GM12891 (cell line): ENCODE measurements at regions not wholly inside any gene's neighbourhood (a gene's known extent, or its start where the extent isn't known, plus 50 kb on each side); places are given as distances from the start of the nearest gene placed in this dataset.

Experiments
- DNase-seq: peaks from one replicate; pipeline ENCODE4 v3.0.0; 2011; ENCODE audit warnings: low spot score; ENCODE audit not compliant: insufficient read length
- FAIRE-seq: peaks from 2 replicates; lab custom pipeline; 2011; peaks lifted over from hg19 to GRCh38; lab: Jason Lieb, UNC
- PAX5 ChIP-seq: IDR thresholded peaks from 2 replicates; pipeline ENCODE4 v1.6.1; 2011; ENCODE audit warnings: low read length, moderate library complexity, mild to moderate bottlenecking; ENCODE audit not compliant: insufficient read depth, severe bottlenecking
- POLR2A ChIP-seq: IDR thresholded peaks from 2 replicates; pipeline ENCODE4 v1.6.1; 2011; ENCODE audit warnings: low read depth, low read length, control low read depth
- POLR2AphosphoS5 ChIP-seq: IDR thresholded peaks from 2 replicates; pipeline ENCODE4 v1.6.1; 2011; ENCODE audit warnings: low read depth, low read length, control low read depth
- POU2F2 ChIP-seq: IDR thresholded peaks from 2 replicates; pipeline ENCODE4 v1.6.1; 2011; ENCODE audit warnings: low read depth, mild to moderate bottlenecking, control low read depth, low read length, moderate library complexity
- SPI1 ChIP-seq: IDR thresholded peaks from 2 replicates; pipeline ENCODE4 v1.6.1; 2011; ENCODE audit warnings: low read depth, low read length, control low read depth
- TAF1 ChIP-seq: IDR thresholded peaks from 2 replicates; pipeline ENCODE4 v1.6.1; 2011; ENCODE audit warnings: low read depth, low read length, control low read depth

DNA sequence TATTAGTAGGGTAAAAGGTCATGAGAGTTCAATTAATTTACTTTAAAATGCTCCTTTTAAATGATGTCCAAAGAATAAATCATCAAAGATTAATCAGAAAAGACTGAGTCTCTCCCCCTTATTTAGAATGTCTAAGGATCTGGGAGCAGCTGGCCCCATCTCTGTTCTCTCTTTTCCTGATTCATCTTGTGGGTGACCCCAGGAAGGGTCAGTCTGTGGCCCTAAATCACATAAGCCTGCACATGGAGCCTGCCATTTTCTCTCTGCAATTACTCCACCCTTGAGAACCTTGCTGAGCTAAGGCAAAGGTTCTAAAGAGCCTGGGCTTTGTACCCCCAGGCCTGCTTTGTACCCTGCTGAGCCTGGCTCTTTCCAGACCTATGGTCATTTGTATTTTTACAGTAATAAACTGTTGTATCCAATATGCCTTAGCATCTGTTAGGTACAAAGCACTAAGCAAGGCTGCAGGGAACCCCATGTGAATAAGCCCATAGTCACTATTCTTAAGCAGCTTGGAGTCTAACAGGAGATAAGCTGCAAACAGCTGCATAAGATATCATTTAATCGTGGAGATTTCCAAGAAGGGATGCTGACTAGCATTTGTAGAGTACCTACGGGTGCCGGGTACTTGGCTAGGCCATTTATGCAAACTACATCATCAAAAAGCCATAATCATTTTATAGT, 431.0 kb upstream of the MARCKS start:
- TF ChIP-seq POLR2A (no peak), POU2F2 (no peak), PAX5 (no peak), POLR2AphosphoS5 (no peak), TAF1 (no peak), SPI1 (no peak)
- FAIRE-seq (no peak), DNase-seq (no peak)

DNA sequence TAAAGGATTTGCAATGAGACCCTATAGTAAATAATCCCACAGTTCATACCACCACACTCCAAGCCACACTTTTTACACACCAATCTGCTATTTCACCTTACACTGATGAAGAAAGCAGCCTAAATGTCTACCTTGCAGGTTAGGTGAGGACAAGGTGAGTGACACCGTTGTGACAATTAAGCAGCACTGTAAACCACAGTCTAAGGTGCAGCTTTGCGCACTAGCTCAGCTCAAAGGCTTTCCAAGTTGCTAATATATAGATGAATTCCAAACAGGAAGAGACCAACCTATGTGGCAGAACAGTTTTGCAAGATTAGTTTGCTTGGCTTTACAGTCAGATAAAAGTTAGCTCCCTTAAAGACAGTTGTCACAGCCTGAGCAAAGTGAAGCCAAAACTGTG, 429.5 kb upstream of the MARCKS start:
- no peak for FAIRE-seq
- DNase-seq, result no peak
- TF ChIP-seq SPI1, result no peak
- no peak for TF ChIP-seq POLR2A
- TF ChIP-seq PAX5, result no peak
- no peak for TF ChIP-seq POU2F2
- TF ChIP-seq TAF1, result no peak
- no peak for TF ChIP-seq POLR2AphosphoS5

DNA sequence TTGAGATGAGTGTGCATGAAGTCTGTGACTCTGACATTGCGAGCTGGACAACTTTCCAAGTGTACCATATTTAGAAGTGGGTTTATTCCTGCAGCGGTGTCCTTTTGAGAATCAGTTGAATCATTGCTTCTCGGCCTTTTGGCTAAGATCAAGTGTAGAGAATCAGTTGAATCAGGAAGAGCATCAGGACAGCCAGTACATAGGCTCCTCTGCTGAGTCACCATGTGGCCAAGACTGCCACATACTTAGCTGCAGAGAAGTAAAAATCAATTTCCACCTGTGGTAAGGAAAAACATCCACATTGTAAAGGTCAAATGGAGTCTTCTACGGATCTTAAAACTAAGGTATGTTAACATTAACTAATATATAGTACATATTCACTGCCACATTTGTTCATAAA, 428.4 kb upstream of the MARCKS start:
- DNase-seq (no peak), FAIRE-seq (no peak)
- no peak for TF ChIP-seq PAX5
- TF ChIP-seq SPI1, result no peak
- TF ChIP-seq POLR2AphosphoS5, result no peak
- TF ChIP-seq POU2F2, result no peak
- no peak for TF ChIP-seq POLR2A
- no peak for TF ChIP-seq TAF1

DNA sequence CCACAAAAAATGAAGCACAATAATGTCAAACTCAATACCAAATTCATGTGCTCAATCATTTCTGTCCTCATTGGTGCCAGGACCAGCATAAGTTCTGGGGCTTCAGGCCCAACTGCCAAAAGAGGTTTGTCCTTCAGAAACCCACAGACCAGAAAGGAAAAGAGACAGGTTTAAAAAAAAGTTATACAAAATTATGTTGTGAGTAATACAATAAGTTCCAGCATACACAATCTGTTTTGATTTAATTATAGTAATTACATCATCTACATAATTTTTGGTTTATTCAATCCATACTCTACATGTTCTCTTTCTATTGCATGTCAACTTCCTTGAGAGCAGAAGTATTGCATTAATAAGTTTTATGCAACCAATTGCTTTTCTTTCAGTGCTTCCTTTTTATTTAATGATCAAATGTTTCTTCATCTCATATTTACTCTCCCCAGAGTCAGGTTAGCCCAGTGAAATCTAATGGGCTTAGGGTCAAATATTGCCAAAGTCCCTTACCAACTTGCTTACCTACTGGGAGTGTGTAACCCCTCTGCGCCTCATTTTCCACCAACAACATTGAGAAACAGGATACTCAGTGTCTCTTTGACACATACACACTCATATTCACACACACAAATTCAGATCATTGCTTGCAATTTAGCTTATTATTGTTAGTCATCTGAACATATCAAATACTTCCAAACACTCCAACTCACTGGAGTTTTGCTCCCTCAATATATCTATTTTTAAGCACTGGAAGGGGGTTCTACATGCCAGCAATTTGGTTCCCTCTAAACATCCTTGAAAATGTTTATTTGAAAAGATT, 424.4 kb upstream of the MARCKS start:
- DNase-seq, result no peak
- TF ChIP-seq POLR2A, result no peak
- no peak for TF ChIP-seq PAX5
- TF ChIP-seq POU2F2, result no peak
- no peak for TF ChIP-seq TAF1
- no peak for TF ChIP-seq SPI1
- no peak for TF ChIP-seq POLR2AphosphoS5
- FAIRE-seq, result no peak

DNA sequence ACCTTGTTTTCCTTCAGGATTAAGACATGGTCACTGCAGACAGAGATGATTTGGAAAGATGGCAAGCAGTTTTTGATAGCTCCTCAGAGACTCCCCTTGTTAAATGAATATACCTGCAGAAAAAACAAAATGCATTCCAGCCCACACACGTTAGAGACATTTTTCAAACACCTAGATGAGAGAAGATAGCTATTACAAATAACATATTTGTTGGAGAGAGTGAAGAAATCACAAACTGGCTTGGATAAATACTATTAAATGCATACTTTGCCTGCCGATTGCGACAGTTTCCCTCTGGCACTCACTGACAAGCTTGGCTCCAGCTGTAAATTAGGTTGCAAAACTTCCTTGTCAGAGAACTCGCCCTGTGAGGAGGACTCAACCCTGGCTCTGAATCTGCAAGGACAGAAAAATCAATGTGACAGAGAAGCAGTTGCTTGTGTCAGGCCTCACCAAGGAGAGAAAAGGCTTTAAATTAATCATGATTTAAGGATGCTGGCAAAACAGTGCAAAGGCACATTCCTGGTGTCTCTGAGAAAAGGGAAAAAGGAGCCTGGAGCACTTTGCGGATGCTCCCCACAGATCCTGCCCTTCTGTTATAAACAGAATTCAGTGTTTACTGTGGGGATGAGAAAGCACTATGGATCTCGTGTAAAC, 423.7 kb upstream of the MARCKS start:
- TF ChIP-seq PAX5, result no peak
- TF ChIP-seq SPI1, result no peak
- no peak for TF ChIP-seq POLR2AphosphoS5
- no peak for TF ChIP-seq POLR2A
- TF ChIP-seq TAF1, result no peak
- no peak for TF ChIP-seq POU2F2
- DNase-seq (no peak), FAIRE-seq (no peak)

DNA sequence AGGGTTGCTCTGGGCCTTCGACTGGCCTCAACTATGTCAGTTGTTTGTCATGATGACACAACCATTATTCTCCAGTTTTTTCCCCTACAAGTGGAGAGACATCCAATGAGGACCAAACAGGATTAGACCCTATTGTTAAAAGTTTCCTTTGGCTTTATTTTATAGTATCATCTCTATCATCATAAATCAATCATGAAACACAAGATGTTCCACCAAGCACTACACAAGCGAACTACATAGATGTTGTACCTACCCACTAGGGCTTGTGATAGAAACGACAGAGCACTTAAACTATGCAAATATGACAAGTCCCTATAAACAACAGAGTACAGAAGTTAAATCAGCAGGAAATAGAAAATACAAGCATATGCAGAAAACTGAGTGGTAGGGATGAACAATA, 422.5 kb upstream of the MARCKS start:
- FAIRE-seq (no peak), DNase-seq (no peak)
- TF ChIP-seq PAX5 (no peak), POLR2AphosphoS5 (no peak), POLR2A (no peak), SPI1 (no peak), TAF1 (no peak), POU2F2 (no peak)

DNA sequence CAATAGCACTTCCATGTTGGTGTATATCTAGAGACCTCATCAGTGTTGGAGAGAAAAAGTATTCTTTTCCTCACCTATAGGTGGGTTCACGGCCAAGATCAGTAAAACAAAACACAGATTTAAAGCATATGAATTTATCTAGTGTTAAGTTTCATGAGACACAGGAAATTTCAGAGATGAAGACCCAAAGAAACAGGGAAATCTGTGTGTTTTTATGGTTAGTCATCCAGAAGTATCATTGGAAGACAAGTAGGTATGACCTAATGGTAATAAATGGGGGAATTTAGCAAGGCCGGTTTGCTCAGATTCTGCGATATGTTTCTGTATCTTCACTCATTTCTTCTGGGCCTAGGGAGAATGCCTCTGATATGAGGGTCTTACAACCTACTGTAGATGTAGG, 419.6 kb upstream of the MARCKS start:
- no peak for TF ChIP-seq TAF1
- TF ChIP-seq POLR2A, result no peak
- no peak for TF ChIP-seq POLR2AphosphoS5
- TF ChIP-seq POU2F2, result no peak
- TF ChIP-seq PAX5, result no peak
- TF ChIP-seq SPI1, result no peak
- FAIRE-seq, result no peak

DNA sequence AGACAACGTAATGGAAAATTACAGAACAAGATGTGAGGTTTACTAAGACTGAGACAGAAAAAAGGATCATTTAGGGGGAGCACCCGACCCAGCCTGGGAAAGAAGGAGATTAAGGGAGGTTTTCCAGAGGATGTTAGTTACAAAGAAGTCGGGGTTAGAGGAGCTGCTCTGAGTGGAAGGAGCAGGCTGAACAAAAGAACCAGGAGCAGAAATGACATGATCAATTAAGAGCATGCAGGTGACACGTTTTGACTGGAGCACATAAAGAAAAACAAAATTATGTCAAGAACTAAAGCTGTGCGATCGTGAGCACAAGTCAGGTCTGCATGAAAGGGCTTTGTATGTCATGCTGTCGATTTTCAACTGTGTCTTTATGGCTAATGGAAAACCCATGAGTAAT, 417.3 kb upstream of the MARCKS start:
- no peak for DNase-seq
- TF ChIP-seq TAF1, result no peak
- TF ChIP-seq PAX5, result no peak
- no peak for TF ChIP-seq POU2F2
- no peak for TF ChIP-seq SPI1
- no peak for TF ChIP-seq POLR2A
- no peak for FAIRE-seq

More for the DNA sequence above, 419.6 kb upstream of the MARCKS start:
- DNase-seq, result no peak

DNA sequence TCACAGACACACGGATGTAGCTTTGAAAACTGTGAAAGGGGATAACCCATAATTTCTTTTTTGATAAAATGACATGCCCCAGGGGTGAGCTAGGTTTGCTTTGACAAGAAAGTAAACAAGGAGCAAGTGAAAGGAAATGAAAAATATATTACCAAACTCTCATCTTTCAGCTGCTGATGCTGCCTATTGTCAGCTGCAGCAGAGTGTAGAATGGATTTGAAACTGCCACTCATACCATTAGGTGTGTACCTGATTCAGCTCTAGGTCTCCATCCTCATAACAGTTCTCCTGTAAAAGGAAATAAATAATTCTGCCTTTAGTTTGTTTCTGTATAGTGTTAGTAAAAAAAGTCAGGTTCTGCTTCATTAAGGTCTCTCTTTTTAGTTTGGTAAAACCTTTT, 415.1 kb upstream of the MARCKS start:
- DNase-seq (no peak), FAIRE-seq (peak; percentile 26)
- TF ChIP-seq POU2F2 (no peak), TAF1 (no peak), PAX5 (no peak), POLR2AphosphoS5 (no peak), SPI1 (no peak), POLR2A (no peak)
